Stromal cell of bone marrow (primary cell): ENCODE measurements at regions not wholly inside any gene's neighbourhood (a gene's known extent, or its start where the extent isn't known, plus 50 kb on each side); places are given as distances from the start of the nearest gene placed in this dataset.
A peak's percentile ranks its signal among the peaks of the same experiment; 100 is the strongest.
"Not testable (repeated sequence)": the region's sequence is repeated elsewhere in the genome, so short reads cannot be mapped to it uniquely, and the experiment has no call there.

Source experiments
- DNase-seq: peaks from one replicate; pipeline ENCODE4 v3.0.0-alpha.2; 2012; ENCODE audit warnings: low read depth

GRCh38 chr17:33695431-33695830 lies 402.3 kb upstream of the ASIC2 start:
- DNase-seq: no peak

- DNase-seq: no peak
Measured at GRCh38 chr17:33696102-33696501, 403.0 kb upstream of the ASIC2 start.

GRCh38 chr17:33697557-33697956 lies 404.5 kb upstream of the ASIC2 start:
- no peak for DNase-seq

GRCh38 chr17:33701910-33702309 lies 408.8 kb upstream of the ASIC2 start:
- DNase-seq: no peak

GRCh38 chr17:33704856-33705255 lies 411.8 kb upstream of the ASIC2 start:
- no peak for DNase-seq

GRCh38 chr17:33709881-33710280 lies 416.8 kb upstream of the ASIC2 start:
- DNase-seq: no peak

GRCh38 chr17:33712120-33712519 lies 419.0 kb upstream of the ASIC2 start:
- DNase-seq: no peak

GRCh38 chr17:33716957-33717356 lies 423.9 kb upstream of the ASIC2 start:
- no peak for DNase-seq

- not testable (repeated sequence) for DNase-seq
Measured at GRCh38 chr17:33723736-33724135, 430.6 kb upstream of the ASIC2 start.

GRCh38 chr17:33725675-33726271 lies 432.7 kb upstream of the ASIC2 start:
- no peak for DNase-seq

GRCh38 chr17:33730131-33730530 lies 437.0 kb upstream of the ASIC2 start:
- DNase-seq: no peak

- no peak for DNase-seq
Measured at GRCh38 chr17:33732116-33732515, 439.0 kb upstream of the ASIC2 start.

- DNase-seq: no peak
Measured at GRCh38 chr17:33739714-33740113, 446.6 kb upstream of the ASIC2 start.

GRCh38 chr17:33745047-33745760 lies 452.1 kb upstream of the ASIC2 start:
- no peak for DNase-seq

GRCh38 chr17:33749171-33749570 lies 456.1 kb upstream of the ASIC2 start:
- DNase-seq: no peak

GRCh38 chr17:33750943-33751701 lies 458.0 kb upstream of the ASIC2 start:
- peak; percentile 29 for DNase-seq

GRCh38 chr17:33751702-33752065 lies 458.6 kb upstream of the ASIC2 start:
- DNase-seq: no peak

- DNase-seq: no peak
Measured at GRCh38 chr17:33753452-33753851, 460.4 kb upstream of the ASIC2 start.

GRCh38 chr17:33756021-33756420 lies 462.9 kb upstream of the ASIC2 start:
- DNase-seq: no peak

GRCh38 chr17:33765871-33766270 lies 472.8 kb upstream of the ASIC2 start:
- DNase-seq: no peak

- no peak for DNase-seq
Measured at GRCh38 chr17:33766721-33767120, 473.6 kb upstream of the ASIC2 start.

- no peak for DNase-seq
Measured at GRCh38 chr17:33769066-33769465, 476.0 kb upstream of the ASIC2 start.

- no peak for DNase-seq
Measured at GRCh38 chr17:33776304-33776703, 478.8 kb upstream of the CCL2 start.
